ENCODE measurements at regions not wholly inside any gene's neighbourhood (a gene's known extent, or its start where the extent isn't known, plus 50 kb on each side); places are given as distances from the start of the nearest gene placed in this dataset.
"Not testable (repeated sequence)": the region's sequence is repeated elsewhere in the genome, so short reads cannot be mapped to it uniquely, and the experiment has no call there.

- TF ChIP-seq CTCF (IDR thresholded peaks at IDR 0.05; ENCODE audit: insufficient read depth, missing control alignments): no peak
- FAIRE-seq (no peak), DNase-seq (ENCODE audit: insufficient read length, low spot score) (no peak)
Observed at GRCh38 chr13:50654331-50654730, 189.2 kb downstream of the DLEU7 start.

GRCh38 chr13:50661881-50662280, 181.6 kb downstream of the DLEU7 start:
- FAIRE-seq; DNase-seq (ENCODE audit: insufficient read length, low spot score): not testable (repeated sequence)

GRCh38 chr13:50664951-50665350, 178.5 kb downstream of the DLEU7 start:
- no peak for DNase-seq (ENCODE audit: insufficient read length, low spot score)
- FAIRE-seq: no peak
- TF ChIP-seq CTCF (IDR thresholded peaks at IDR 0.05; ENCODE audit: insufficient read depth, missing control alignments): no peak

- FAIRE-seq (no peak), DNase-seq (ENCODE audit: insufficient read length, low spot score) (no peak)
- TF ChIP-seq CTCF (IDR thresholded peaks at IDR 0.05; ENCODE audit: insufficient read depth, missing control alignments): no peak
Observed at GRCh38 chr13:50668049-50668448, 175.4 kb downstream of the DLEU7 start.

GRCh38 chr13:50668691-50669271, 174.7 kb downstream of the DLEU7 start:
- FAIRE-seq: no peak
- no peak for TF ChIP-seq CTCF (IDR thresholded peaks at IDR 0.05; ENCODE audit: insufficient read depth, missing control alignments)
- no peak for DNase-seq (ENCODE audit: insufficient read length, low spot score)

- TF ChIP-seq CTCF (IDR thresholded peaks at IDR 0.05; ENCODE audit: insufficient read depth, missing control alignments): no peak
- FAIRE-seq (no peak), DNase-seq (ENCODE audit: insufficient read length, low spot score) (no peak)
Observed at GRCh38 chr13:50670272-50670671, 173.2 kb downstream of the DLEU7 start.

- DNase-seq (ENCODE audit: insufficient read length, low spot score): no peak
- FAIRE-seq: no peak
- no peak for TF ChIP-seq CTCF (IDR thresholded peaks at IDR 0.05; ENCODE audit: insufficient read depth, missing control alignments)
Observed at GRCh38 chr13:50670847-50671496, 172.5 kb downstream of the DLEU7 start.

Measured in D721Med (cell line).